ENCODE measurements at regions not wholly inside any gene's neighbourhood (a gene's known extent, or its start where the extent isn't known, plus 50 kb on each side); places are given as distances from the start of the nearest gene placed in this dataset.

- in situ Hi-C loops (cut with MboI; ENCODE audit: low sequenced_read_pairs, unreplicated experiment): no loop called here
- DNase-seq (ENCODE audit: low spot score): no peak
- no peak for TF ChIP-seq CTCF (IDR thresholded peaks at IDR 0.05; ENCODE audit: borderline replicate concordance, control extremely low read depth, extremely low read depth, insufficient read depth, missing control alignments)
Measured at GRCh38 chr17:5819921-5820685, 235.8 kb upstream of the NLRP1 start.

- no peak for DNase-seq (ENCODE audit: low spot score)
- no peak for TF ChIP-seq CTCF (IDR thresholded peaks at IDR 0.05; ENCODE audit: borderline replicate concordance, control extremely low read depth, extremely low read depth, insufficient read depth, missing control alignments)
- in situ Hi-C loops (cut with MboI; ENCODE audit: low sequenced_read_pairs, unreplicated experiment): no loop called here
Measured at GRCh38 chr17:5820721-5821456, 236.6 kb upstream of the NLRP1 start.

- in situ Hi-C loops (cut with MboI; ENCODE audit: low sequenced_read_pairs, unreplicated experiment): no loop called here
- no peak for TF ChIP-seq CTCF (IDR thresholded peaks at IDR 0.05; ENCODE audit: borderline replicate concordance, control extremely low read depth, extremely low read depth, insufficient read depth, missing control alignments)
Measured at GRCh38 chr17:5821803-5822202, 237.5 kb upstream of the NLRP1 start.

GRCh38 chr17:5822281-5823060 lies 238.2 kb upstream of the NLRP1 start:
- DNase-seq (ENCODE audit: low spot score): no peak
- in situ Hi-C loops (cut with MboI; ENCODE audit: low sequenced_read_pairs, unreplicated experiment): no loop called here
- no peak for TF ChIP-seq CTCF (IDR thresholded peaks at IDR 0.05; ENCODE audit: borderline replicate concordance, control extremely low read depth, extremely low read depth, insufficient read depth, missing control alignments)

More at GRCh38 chr17:5821803-5822202, 237.5 kb upstream of the NLRP1 start:
- DNase-seq (ENCODE audit: low spot score): no peak

GRCh38 chr17:5823219-5823618 lies 238.9 kb upstream of the NLRP1 start:
- in situ Hi-C loops (cut with MboI; ENCODE audit: low sequenced_read_pairs, unreplicated experiment): no loop called here
- TF ChIP-seq CTCF (IDR thresholded peaks at IDR 0.05; ENCODE audit: borderline replicate concordance, control extremely low read depth, extremely low read depth, insufficient read depth, missing control alignments): no peak
- DNase-seq (ENCODE audit: low spot score): no peak

GRCh38 chr17:5825717-5826330 lies 241.5 kb upstream of the NLRP1 start:
- no peak for DNase-seq (ENCODE audit: low spot score)

More at GRCh38 chr17:5825717-5826330, 241.5 kb upstream of the NLRP1 start:
- no peak for TF ChIP-seq CTCF (IDR thresholded peaks at IDR 0.05; ENCODE audit: borderline replicate concordance, control extremely low read depth, extremely low read depth, insufficient read depth, missing control alignments)
- in situ Hi-C loops (cut with MboI; ENCODE audit: low sequenced_read_pairs, unreplicated experiment): no loop called here
